AG04449 (cell line): ENCODE measurements at regions not wholly inside any gene's neighbourhood (a gene's known extent, or its start where the extent isn't known, plus 50 kb on each side); places are given as distances from the start of the nearest gene placed in this dataset.

Experiments used
- CTCF ChIA-PET: fragments of 350-600 bp; formaldehyde crosslinking; extraction: SDS; loops from one replicate; lab custom pipeline; 2021; ENCODE audit warnings: antibody characterized with exemption; lab: Yijun Ruan, JAX
- POLR2A ChIA-PET: fragments of 400-600, 350-600 bp; formaldehyde crosslinking; extraction: SDS; loops from one replicate; lab custom pipeline; 2020; ENCODE audit warnings: antibody characterized with exemption, inconsistent platforms; lab: Yijun Ruan, JAX
- DNase-seq: peaks from one replicate; pipeline ENCODE4 v3.0.0-alpha.2; 2010; ENCODE audit warnings: low read depth, low spot score
- H3K4me3 ChIP-seq: 2 replicates; pipeline ENCODE4 v1.5.1; 2011; ENCODE audit warnings: low read depth, mild to moderate bottlenecking, control low read depth, low read length
- CTCF ChIP-seq: IDR thresholded peaks from one replicate; pipeline ENCODE4 v1.5.1; 2011; ENCODE audit warnings: mild to moderate bottlenecking, moderate library complexity, low read length, control low read depth, inconsistent platforms; ENCODE audit not compliant: insufficient read depth; ENCODE audit errors: missing control alignments

GRCh38 chr20:55160996-55161395 lies 685.6 kb downstream of the DOK5 start:
- no peak for DNase-seq
- ChIA-PET POLR2A (no interaction called here), CTCF (no interaction called here)
- H3K4me3 ChIP-seq: no peak overlapping the region
- TF ChIP-seq CTCF: no peak

- no peak overlapping the region for H3K4me3 ChIP-seq
- CTCF ChIA-PET: no interaction called here
- no peak for TF ChIP-seq CTCF
- no peak for DNase-seq
- POLR2A ChIA-PET: no interaction called here
These were observed 684.6 kb downstream of the DOK5 start for GRCh38 chr20:55160037-55160436.

- H3K4me3 ChIP-seq: no peak overlapping the region
- ChIA-PET POLR2A (no interaction called here), CTCF (no interaction called here)
- DNase-seq: no peak
- no peak for TF ChIP-seq CTCF
These were observed 683.8 kb downstream of the DOK5 start for GRCh38 chr20:55159230-55159629.

GRCh38 chr20:55158446-55158845 lies 683.1 kb downstream of the DOK5 start:
- DNase-seq: no peak
- ChIA-PET POLR2A (no interaction called here), CTCF (no interaction called here)
- H3K4me3 ChIP-seq: no peak overlapping the region
- TF ChIP-seq CTCF: no peak

GRCh38 chr20:55155360-55155759 lies 680.0 kb downstream of the DOK5 start:
- POLR2A ChIA-PET: no interaction called here
- CTCF ChIA-PET: no interaction called here
- TF ChIP-seq CTCF: no peak
- no peak overlapping the region for H3K4me3 ChIP-seq
- DNase-seq: no peak

GRCh38 chr20:55153001-55153645 lies 677.7 kb downstream of the DOK5 start:
- TF ChIP-seq CTCF: no peak
- ChIA-PET POLR2A (no interaction called here), CTCF (no interaction called here)
- H3K4me3 ChIP-seq: no peak overlapping the region
- DNase-seq: no peak
